ENCODE measurements at regions not wholly inside any gene's neighbourhood (a gene's known extent, or its start where the extent isn't known, plus 50 kb on each side); places are given as distances from the start of the nearest gene placed in this dataset.
"Not testable (repeated sequence)": the region's sequence is repeated elsewhere in the genome, so short reads cannot be mapped to it uniquely, and the experiment has no call there.

DNA sequence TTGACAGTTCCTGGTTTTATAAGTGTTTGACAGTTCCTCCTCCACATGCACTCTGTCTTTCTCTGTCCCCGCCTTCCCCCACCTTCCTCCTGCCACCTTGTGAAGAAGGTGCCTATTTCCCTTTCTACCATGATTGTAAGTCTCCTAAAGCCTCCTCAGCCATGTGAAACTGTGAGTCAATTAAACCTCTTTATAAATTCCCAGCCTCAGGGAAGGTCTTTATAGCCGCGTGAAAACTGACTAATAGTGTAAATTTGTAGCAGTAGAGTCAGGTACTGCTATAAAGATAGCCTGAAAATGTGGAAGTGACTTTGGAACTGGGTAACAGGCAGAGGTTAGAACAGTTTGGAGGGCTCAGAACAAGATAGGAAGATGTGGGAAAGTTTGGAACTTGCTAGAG lies 88.7 kb upstream of the ADORA2B start:
- BruUV-seq (replicated peaks); H3K4me1 ChIP-seq; H3K36me3 Mint-ChIP-seq (ENCODE audit: insufficient read depth, unreplicated experiment); H3K27me3 ChIP-seq (replicated peaks; ENCODE audit: control insufficient read depth, insufficient read depth, low read length); intact Hi-C loops (cut with micrococcal nuclease; ENCODE audit: unreplicated experiment); POLR2A ChIA-PET; H3K36me3 ChIP-seq (ENCODE audit: control insufficient read depth, insufficient read depth, low read length); H3K4me3 Mint-ChIP-seq (ENCODE audit: unreplicated experiment); DNase-seq; H3K27me3 Mint-ChIP-seq (ENCODE audit: insufficient read depth, unreplicated experiment); H3K9me3 Mint-ChIP-seq (ENCODE audit: unreplicated experiment); H3K4me1 Mint-ChIP-seq (ENCODE audit: low read depth, unreplicated experiment); CTCF ChIA-PET; H3K4me3 ChIP-seq (ENCODE audit: low read depth, low read length); H3K27ac Mint-ChIP-seq (ENCODE audit: unreplicated experiment); H3K9me3 ChIP-seq: not testable (repeated sequence)

DNA sequence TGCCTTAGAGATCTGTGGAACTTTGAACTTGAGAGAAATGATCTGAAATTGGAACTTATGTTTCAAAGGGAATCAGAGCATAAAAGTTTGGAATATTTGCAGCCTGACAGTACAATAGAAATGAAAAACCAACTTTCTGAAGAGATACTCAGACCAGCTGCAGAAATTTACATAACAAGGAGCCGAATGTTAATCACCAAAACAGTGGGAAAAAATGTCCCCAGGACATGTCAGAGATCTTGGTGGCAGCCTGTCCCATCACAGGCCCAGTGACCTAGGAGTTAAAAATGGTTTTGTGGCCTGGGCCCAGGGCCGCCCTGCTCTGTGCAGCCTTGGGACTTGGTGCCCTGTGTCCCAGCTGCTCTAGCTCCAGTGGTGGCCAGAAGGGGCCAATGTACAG lies 88.2 kb upstream of the ADORA2B start:
- BruUV-seq (replicated peaks); H3K36me3 Mint-ChIP-seq (ENCODE audit: insufficient read depth, unreplicated experiment); H3K4me3 ChIP-seq (ENCODE audit: low read depth, low read length); H3K27me3 ChIP-seq (replicated peaks; ENCODE audit: control insufficient read depth, insufficient read depth, low read length); H3K27ac Mint-ChIP-seq (ENCODE audit: unreplicated experiment); H3K27me3 Mint-ChIP-seq (ENCODE audit: insufficient read depth, unreplicated experiment); H3K4me1 Mint-ChIP-seq (ENCODE audit: low read depth, unreplicated experiment); H3K4me3 Mint-ChIP-seq (ENCODE audit: unreplicated experiment); POLR2A ChIA-PET; H3K4me1 ChIP-seq; CTCF ChIA-PET; H3K9me3 Mint-ChIP-seq (ENCODE audit: unreplicated experiment); H3K9me3 ChIP-seq; H3K36me3 ChIP-seq (ENCODE audit: control insufficient read depth, insufficient read depth, low read length); DNase-seq; intact Hi-C loops (cut with micrococcal nuclease; ENCODE audit: unreplicated experiment): not testable (repeated sequence)

DNA sequence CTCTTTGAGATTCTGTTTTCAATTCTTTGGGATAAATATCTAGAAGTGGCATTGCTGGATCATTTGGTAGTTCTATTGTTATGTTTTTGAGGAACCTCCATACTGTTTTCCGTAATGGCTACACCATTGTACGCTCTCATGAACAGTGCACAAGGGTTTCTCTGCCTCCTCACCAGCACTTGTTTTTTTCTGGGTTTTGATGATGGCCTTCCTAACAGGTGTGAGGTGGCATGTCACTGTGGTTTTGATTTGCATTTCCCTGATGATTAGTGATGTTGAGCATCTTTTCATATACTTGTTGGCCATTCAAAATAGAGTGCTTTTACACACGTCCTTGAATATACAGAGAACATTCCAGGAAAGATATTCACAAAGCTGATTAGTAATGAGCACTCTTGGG lies 86.8 kb upstream of the ADORA2B start:
- H3K27me3 ChIP-seq (replicated peaks; ENCODE audit: control insufficient read depth, insufficient read depth, low read length); intact Hi-C loops (cut with micrococcal nuclease; ENCODE audit: unreplicated experiment); H3K4me3 ChIP-seq (ENCODE audit: low read depth, low read length); H3K4me1 ChIP-seq; H3K36me3 ChIP-seq (ENCODE audit: control insufficient read depth, insufficient read depth, low read length); H3K27ac Mint-ChIP-seq (ENCODE audit: unreplicated experiment); DNase-seq; POLR2A ChIA-PET; H3K36me3 Mint-ChIP-seq (ENCODE audit: insufficient read depth, unreplicated experiment); H3K4me1 Mint-ChIP-seq (ENCODE audit: low read depth, unreplicated experiment); CTCF ChIA-PET; H3K9me3 ChIP-seq; H3K27me3 Mint-ChIP-seq (ENCODE audit: insufficient read depth, unreplicated experiment); H3K4me3 Mint-ChIP-seq (ENCODE audit: unreplicated experiment); BruUV-seq (replicated peaks): not testable (repeated sequence)
- peaks cover 12% of the 10 kb centered on the region for H3K9me3 Mint-ChIP-seq (ENCODE audit: unreplicated experiment)

DNA sequence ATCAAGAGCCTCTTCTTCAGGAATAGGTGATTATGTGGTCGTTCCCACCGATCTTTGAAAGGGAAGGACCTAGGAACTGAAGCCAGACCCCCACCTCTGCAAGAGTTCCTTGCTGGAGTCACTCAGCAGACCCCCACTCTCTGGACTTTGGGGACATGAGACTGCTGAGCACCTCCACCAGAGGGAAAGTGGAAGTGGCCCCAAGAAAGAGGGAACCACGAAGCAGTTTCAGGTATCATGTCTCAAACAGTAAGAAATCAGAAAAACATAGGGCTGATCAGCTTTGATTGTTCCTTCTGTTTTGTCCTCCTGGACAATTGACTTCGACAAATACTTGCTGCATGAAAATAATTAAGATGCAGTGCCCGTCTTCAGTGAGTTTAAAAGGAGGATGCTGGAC lies 84.2 kb upstream of the ADORA2B start:
- CTCF ChIA-PET; POLR2A ChIA-PET; H3K4me1 ChIP-seq; H3K9me3 ChIP-seq; BruUV-seq (replicated peaks); H3K4me1 Mint-ChIP-seq (ENCODE audit: low read depth, unreplicated experiment); H3K27ac Mint-ChIP-seq (ENCODE audit: unreplicated experiment); H3K36me3 Mint-ChIP-seq (ENCODE audit: insufficient read depth, unreplicated experiment); H3K27me3 ChIP-seq (replicated peaks; ENCODE audit: control insufficient read depth, insufficient read depth, low read length); intact Hi-C loops (cut with micrococcal nuclease; ENCODE audit: unreplicated experiment); H3K36me3 ChIP-seq (ENCODE audit: control insufficient read depth, insufficient read depth, low read length); H3K27me3 Mint-ChIP-seq (ENCODE audit: insufficient read depth, unreplicated experiment); H3K4me3 Mint-ChIP-seq (ENCODE audit: unreplicated experiment); DNase-seq; H3K4me3 ChIP-seq (ENCODE audit: low read depth, low read length): not testable (repeated sequence)
- peaks cover 12% of the 10 kb centered on the region for H3K9me3 Mint-ChIP-seq (ENCODE audit: unreplicated experiment)

DNA sequence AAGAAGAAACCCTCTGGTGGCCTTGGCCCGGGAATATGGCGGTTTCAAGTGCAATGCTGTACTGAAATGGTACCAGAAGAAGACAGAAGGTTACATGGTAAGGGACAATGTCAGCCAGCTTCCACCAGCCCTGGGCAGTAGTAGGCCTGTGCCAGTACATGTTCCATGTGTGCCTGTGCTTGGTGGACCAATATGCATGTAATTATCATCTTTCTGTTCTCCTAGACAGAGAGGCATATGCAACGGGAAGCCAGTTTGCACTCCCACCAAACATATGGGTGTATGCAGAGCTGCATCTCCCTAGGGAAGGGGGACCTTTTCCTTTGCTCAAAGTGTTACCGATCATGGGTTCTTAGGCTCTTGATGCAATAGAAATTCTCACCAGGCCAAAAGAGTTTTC lies 80.9 kb upstream of the ADORA2B start:
- H3K36me3 Mint-ChIP-seq (ENCODE audit: insufficient read depth, unreplicated experiment); H3K36me3 ChIP-seq (ENCODE audit: control insufficient read depth, insufficient read depth, low read length); H3K27ac Mint-ChIP-seq (ENCODE audit: unreplicated experiment); BruUV-seq (replicated peaks); CTCF ChIA-PET; intact Hi-C loops (cut with micrococcal nuclease; ENCODE audit: unreplicated experiment); H3K9me3 ChIP-seq; H3K4me1 ChIP-seq; H3K27me3 ChIP-seq (replicated peaks; ENCODE audit: control insufficient read depth, insufficient read depth, low read length); H3K4me3 ChIP-seq (ENCODE audit: low read depth, low read length); H3K4me1 Mint-ChIP-seq (ENCODE audit: low read depth, unreplicated experiment); POLR2A ChIA-PET; DNase-seq; H3K27me3 Mint-ChIP-seq (ENCODE audit: insufficient read depth, unreplicated experiment); H3K4me3 Mint-ChIP-seq (ENCODE audit: unreplicated experiment): not testable (repeated sequence)
- H3K9me3 Mint-ChIP-seq (ENCODE audit: unreplicated experiment), result peaks cover 12% of the 10 kb centered on the region

DNA sequence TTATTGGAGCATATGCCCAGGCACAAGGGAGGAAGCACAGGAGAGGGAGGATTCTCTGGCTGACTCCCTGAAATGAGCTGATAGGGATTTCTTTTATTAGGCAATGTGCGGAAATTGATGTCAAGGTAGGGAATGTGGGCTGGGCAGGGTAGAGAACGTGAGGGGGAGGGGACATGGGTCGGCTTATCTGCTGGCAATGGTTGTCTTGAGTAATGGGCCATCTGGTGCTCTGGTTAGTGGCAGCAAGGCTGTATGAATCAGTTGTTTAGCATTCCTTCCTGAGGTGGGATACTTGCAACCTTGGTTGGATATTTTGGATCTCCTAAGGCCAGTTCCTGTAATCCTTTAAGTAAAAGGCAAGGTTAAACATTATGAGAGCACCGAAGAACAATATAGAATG lies 80.5 kb upstream of the ADORA2B start:
- H3K27me3 Mint-ChIP-seq (ENCODE audit: insufficient read depth, unreplicated experiment); BruUV-seq (replicated peaks); POLR2A ChIA-PET; H3K4me3 Mint-ChIP-seq (ENCODE audit: unreplicated experiment); DNase-seq; H3K27me3 ChIP-seq (replicated peaks; ENCODE audit: control insufficient read depth, insufficient read depth, low read length); H3K4me1 ChIP-seq; H3K36me3 Mint-ChIP-seq (ENCODE audit: insufficient read depth, unreplicated experiment); intact Hi-C loops (cut with micrococcal nuclease; ENCODE audit: unreplicated experiment); H3K4me3 ChIP-seq (ENCODE audit: low read depth, low read length); H3K4me1 Mint-ChIP-seq (ENCODE audit: low read depth, unreplicated experiment); H3K27ac Mint-ChIP-seq (ENCODE audit: unreplicated experiment); H3K9me3 ChIP-seq; H3K36me3 ChIP-seq (ENCODE audit: control insufficient read depth, insufficient read depth, low read length); CTCF ChIA-PET: not testable (repeated sequence)
- H3K9me3 Mint-ChIP-seq (ENCODE audit: unreplicated experiment), result peaks cover 12% of the 10 kb centered on the region

DNA sequence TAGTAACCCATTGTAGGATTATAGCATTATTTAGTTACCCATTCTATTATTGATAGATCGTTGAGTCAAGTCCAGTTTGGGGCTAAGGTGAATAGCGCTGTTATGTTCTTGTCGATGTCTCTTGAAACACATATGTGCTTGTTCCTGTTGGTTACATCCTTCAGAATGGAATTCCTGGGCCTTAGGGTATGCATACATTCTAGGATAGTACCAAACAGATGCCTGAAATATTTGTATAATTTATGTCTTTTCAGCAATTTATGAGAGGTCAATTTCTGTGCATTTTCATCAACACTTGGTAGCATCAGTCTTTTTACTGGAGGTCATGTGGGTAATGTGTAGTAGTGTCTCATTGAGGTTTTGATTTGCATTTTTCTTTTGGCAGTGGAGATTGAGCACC lies 78.9 kb upstream of the ADORA2B start:
- CTCF ChIA-PET; H3K27me3 Mint-ChIP-seq (ENCODE audit: insufficient read depth, unreplicated experiment); H3K4me3 ChIP-seq (ENCODE audit: low read depth, low read length); H3K4me1 ChIP-seq; BruUV-seq (replicated peaks); H3K27ac Mint-ChIP-seq (ENCODE audit: unreplicated experiment); H3K36me3 ChIP-seq (ENCODE audit: control insufficient read depth, insufficient read depth, low read length); H3K4me1 Mint-ChIP-seq (ENCODE audit: low read depth, unreplicated experiment); H3K4me3 Mint-ChIP-seq (ENCODE audit: unreplicated experiment); DNase-seq; H3K36me3 Mint-ChIP-seq (ENCODE audit: insufficient read depth, unreplicated experiment); intact Hi-C loops (cut with micrococcal nuclease; ENCODE audit: unreplicated experiment); POLR2A ChIA-PET; H3K27me3 ChIP-seq (replicated peaks; ENCODE audit: control insufficient read depth, insufficient read depth, low read length); H3K9me3 ChIP-seq: not testable (repeated sequence)
- H3K9me3 Mint-ChIP-seq (ENCODE audit: unreplicated experiment), result peaks cover 11% of the 10 kb centered on the region

All from Caco-2 (cell line).